ENCODE measurements at regions not wholly inside any gene's neighbourhood (a gene's known extent, or its start where the extent isn't known, plus 50 kb on each side); places are given as distances from the start of the nearest gene placed in this dataset.
"Not testable (repeated sequence)": the region's sequence is repeated elsewhere in the genome, so short reads cannot be mapped to it uniquely, and the experiment has no call there.

DNA sequence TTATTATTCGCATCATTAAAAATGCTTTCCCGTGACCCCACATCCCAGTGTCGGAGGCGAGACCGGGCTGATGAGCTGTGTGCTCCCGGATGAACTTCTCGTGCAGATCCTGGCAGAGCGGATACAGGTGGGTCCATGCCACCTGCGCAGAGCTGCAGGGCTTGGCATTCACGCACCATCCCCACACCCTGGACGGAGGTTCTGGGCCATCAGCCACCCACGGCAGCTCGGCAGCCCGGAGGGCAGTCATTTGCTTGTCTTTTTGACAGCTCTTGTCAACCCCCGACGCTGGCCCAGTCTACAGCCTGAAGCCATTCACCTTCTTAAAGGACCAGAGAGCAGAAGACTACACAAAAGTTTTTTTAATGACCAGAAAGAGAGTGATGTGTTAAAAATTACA lies 166.7 kb upstream of the NBPF12 start:
- DNase-seq (ENCODE audit: extremely low spot score in 2 of 2); H3K36me3 ChIP-seq; H3K4me3 ChIP-seq; intact Hi-C loops (cut with DNase I); H3K27me3 ChIP-seq; H3K9me3 ChIP-seq; H3K27ac ChIP-seq; H3K4me1 ChIP-seq: not testable (repeated sequence)

DNA sequence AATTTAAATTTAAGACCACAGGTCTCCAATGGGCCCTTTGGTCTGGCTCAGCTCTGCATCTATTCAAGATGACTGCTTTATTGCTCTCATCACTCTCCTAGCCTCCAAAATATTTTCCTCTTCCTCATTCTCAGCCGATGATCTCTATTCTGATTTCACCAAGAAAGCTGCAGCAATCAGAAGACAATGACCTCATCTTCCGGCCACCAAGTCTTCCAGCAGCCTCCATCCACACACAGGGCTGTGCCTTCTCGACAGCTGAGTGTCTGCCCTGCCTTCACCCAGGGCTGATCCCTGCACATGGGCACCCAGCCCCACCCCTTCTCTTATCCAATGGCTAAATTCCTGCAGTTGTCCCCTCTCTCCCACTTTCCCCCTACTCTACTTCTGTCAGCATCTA lies 167.1 kb upstream of the NBPF12 start:
- intact Hi-C loops (cut with DNase I); H3K27me3 ChIP-seq; H3K27ac ChIP-seq; H3K9me3 ChIP-seq; H3K4me3 ChIP-seq; DNase-seq (ENCODE audit: extremely low spot score in 2 of 2); H3K36me3 ChIP-seq; H3K4me1 ChIP-seq: not testable (repeated sequence)

DNA sequence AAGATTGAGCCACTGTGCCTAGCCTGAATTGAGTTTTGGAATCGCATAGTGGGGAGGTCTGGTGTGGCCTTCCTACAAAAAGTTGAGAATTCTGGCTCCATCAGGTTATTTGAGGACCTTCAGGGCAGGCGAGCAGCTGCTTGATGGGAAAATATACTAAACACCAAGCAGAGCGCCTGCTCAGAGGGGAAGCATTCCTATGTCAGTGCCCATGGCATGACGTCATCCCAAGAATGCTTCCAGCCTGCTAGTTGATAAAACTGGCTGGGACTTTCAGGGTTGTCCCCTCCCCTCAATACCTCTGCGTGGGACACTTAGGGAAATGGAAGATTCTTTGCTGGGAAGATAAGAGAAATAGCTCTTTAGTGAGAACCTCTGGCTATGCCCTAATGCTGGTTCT lies 174.9 kb upstream of the NBPF12 start:
- H3K27ac ChIP-seq; H3K27me3 ChIP-seq; H3K4me3 ChIP-seq; H3K4me1 ChIP-seq; H3K9me3 ChIP-seq; H3K36me3 ChIP-seq; intact Hi-C loops (cut with DNase I); DNase-seq (ENCODE audit: extremely low spot score in 2 of 2): not testable (repeated sequence)

DNA sequence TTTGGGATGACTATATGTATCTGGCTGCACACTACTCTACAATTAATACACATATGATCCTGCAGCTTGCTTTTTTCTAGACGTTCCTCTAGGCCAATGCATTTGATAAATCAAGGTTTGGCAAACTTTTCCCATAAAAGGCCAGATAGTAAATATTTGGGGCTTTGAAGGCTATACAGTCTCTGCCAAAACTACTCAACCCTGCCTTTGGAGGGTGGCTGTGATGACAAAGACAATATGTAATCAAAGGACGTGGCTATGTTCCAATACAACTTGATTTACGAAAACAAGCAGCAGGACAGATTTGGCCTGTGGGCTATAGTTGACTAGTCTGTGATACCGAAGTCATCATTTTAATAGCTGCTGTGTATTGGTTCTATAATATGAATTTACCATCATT lies 181.3 kb upstream of the NBPF12 start:
- H3K36me3 ChIP-seq; H3K27me3 ChIP-seq; intact Hi-C loops (cut with DNase I); H3K9me3 ChIP-seq; H3K4me1 ChIP-seq; DNase-seq (ENCODE audit: extremely low spot score in 2 of 2); H3K27ac ChIP-seq; H3K4me3 ChIP-seq: not testable (repeated sequence)

DNA sequence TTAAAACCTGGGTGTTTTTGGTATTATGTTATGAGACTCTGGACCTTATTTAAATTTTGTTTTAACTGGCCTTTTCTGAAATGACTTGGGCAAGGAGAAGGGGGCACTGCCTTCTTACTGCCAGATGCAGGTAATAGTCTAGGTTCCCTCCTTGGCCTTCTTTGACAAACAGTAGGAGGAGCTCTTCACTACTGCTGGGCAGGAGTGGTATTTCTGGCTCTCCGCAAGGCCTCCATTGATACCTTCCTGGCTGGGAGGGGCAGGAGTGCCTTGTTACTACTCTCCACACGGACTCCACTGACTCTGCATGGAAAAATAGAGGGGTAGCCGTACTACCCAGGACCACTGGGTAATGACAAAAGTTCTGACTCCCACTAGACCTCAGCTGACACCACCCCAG lies 189.4 kb upstream of the NBPF12 start:
- H3K4me3 ChIP-seq; H3K9me3 ChIP-seq; DNase-seq (ENCODE audit: extremely low spot score in 2 of 2); intact Hi-C loops (cut with DNase I); H3K27ac ChIP-seq; H3K27me3 ChIP-seq; H3K4me1 ChIP-seq; H3K36me3 ChIP-seq: not testable (repeated sequence)

DNA sequence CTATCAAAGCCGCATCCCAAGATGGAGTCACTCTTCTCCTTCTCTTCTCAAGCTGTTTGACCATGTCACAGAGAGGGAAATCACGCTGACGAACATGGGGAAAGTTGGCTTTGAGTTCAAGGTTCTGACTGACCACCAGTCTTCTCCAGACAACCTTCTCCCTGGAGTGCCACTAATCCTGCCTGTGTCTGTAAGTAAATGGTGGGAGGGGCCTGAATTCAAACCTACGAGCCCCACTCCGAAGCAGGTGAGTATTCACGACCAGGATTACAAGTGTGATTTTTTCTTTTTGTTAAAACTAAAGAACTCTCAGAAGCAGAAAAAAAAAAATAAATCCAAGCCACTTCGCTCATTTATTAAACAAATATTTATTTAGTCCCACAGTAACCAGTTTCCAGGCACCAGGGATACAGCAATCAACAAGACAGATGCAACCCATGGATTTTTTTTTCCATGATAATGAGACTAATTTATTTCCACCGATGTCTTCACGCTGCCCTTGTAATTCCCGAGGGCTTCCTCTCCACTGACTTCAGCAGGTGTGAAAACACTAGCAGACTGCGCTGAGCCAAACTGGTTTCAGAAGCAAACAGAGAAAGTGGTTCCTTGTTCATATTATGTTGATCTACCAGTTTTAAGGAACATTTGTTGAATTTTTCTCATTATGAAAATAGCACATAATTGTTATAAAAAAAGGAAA lies 206.0 kb upstream of the NBPF12 start:
- H3K4me3 ChIP-seq; DNase-seq (ENCODE audit: extremely low spot score in 2 of 2); H3K27ac ChIP-seq; H3K36me3 ChIP-seq; intact Hi-C loops (cut with DNase I); H3K27me3 ChIP-seq; H3K4me1 ChIP-seq; H3K9me3 ChIP-seq: not testable (repeated sequence)

DNA sequence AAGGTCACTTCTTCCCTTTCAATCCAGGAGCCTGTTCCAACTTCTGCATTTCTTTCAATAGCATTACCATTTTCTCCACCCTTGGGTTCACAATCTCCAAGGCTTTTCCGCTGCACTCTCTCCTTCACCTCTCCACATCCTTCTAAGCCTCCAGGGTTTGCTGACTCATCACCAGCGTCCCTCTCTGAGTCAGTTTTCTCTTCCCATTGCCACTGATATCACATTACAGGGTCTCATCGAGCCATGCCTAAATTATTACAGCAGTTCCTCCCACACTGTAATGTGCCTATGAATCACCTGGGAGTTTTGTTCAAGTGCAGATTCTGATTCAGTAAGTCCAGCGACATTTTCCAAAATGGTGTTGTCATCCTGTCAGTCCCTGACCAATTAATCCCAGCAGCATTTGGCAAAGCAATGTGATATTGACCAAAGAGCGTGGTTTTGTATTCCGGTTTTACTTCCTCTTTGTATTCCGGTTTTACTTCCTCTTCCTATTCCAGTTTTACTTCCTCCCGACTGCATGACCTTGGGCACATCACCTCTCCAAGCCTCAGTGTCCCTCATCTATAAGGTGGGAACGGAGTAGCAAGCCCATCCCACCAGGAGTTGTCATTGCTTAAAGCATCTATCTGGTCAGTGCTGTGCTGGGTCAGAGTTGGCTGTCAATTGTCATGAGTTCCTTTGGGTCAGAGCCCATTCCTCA lies 208.3 kb upstream of the NBPF12 start:
- H3K36me3 ChIP-seq; intact Hi-C loops (cut with DNase I): not testable (repeated sequence)

DNA sequence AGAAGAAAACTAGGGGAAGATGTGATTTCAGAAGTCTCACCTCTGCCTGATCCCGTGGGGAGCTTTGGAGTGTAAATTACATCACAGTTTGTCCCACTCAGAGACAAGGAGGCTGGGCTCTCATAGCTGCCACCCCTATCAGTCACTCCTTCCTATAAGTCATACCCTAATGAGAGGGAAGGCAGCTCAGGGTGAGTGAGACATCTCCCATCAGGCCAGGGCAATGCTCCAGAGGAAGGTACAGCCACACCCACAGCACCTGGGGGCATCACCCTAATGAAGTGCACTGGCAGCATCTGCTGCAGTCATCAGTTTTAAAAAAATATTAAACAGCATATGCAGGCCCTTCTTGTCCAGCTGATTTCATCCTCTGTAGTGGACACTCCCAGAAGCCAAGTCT lies 223.1 kb upstream of the NBPF12 start:
- H3K27ac ChIP-seq; DNase-seq (ENCODE audit: extremely low spot score in 2 of 2); H3K9me3 ChIP-seq; intact Hi-C loops (cut with DNase I); H3K27me3 ChIP-seq; H3K4me1 ChIP-seq; H3K36me3 ChIP-seq; H3K4me3 ChIP-seq: not testable (repeated sequence)

More for the DNA sequence above, 208.3 kb upstream of the NBPF12 start:
- not testable (repeated sequence) for H3K27ac ChIP-seq; H3K4me3 ChIP-seq; H3K9me3 ChIP-seq; DNase-seq (ENCODE audit: extremely low spot score in 2 of 2); H3K4me1 ChIP-seq; H3K27me3 ChIP-seq

DNA sequence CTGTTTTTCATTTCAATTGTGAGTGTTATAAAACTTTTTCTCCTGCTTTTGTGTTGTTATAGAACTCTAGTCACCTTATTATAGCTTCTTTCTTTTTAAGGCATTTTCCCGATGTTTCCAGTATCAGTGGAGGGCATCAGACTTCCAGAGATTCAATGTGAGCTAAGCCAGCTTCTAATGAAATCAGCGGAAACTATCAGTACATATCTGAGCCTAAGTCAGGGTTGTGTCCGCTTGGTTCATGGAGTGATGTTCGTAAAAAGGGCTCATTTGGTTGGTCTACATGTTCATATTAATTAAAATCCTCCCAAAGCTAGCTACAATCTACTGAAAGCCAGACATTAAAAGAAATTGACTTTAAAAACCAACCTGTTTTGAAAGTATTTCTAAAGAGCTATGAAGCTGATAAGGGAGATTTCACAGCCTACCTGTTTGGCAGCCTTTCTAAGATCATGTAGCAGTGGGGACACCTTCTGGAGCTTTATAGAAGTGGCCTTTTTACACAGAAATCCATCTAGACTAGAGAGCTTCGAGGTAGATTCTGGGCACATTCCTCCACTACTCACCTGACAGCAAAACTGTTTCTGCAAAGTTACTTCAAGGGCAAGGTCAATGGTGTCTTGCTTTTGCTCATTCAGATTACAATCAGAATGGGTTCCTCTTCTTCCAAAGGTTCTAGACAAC lies 227.1 kb upstream of the NBPF12 start:
- intact Hi-C loops (cut with DNase I); DNase-seq (ENCODE audit: extremely low spot score in 2 of 2); H3K9me3 ChIP-seq; H3K27ac ChIP-seq; H3K4me1 ChIP-seq; H3K36me3 ChIP-seq; H3K4me3 ChIP-seq; H3K27me3 ChIP-seq: not testable (repeated sequence)

DNA sequence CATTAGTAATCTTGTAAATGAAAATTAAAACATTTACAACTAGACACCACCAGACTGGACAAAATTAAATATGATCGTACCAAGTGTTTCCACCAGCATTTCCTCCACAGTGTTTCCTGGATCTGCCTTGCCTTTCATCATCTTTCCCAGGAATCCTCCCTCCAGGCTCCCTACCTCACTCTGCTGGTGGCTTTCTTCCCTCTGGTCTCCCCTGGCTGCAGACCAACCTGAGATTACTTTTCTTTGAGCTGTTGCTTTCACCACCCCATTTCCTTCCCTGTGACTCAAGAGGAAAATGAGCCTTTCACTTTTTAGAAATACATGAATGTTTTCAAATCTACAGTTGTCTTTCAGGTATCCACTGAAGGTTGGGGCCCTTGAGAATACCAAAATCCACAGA lies 228.8 kb upstream of the NBPF12 start:
- H3K9me3 ChIP-seq; H3K4me1 ChIP-seq; H3K27me3 ChIP-seq; intact Hi-C loops (cut with DNase I); H3K27ac ChIP-seq; H3K4me3 ChIP-seq; DNase-seq (ENCODE audit: extremely low spot score in 2 of 2); H3K36me3 ChIP-seq: not testable (repeated sequence)

DNA sequence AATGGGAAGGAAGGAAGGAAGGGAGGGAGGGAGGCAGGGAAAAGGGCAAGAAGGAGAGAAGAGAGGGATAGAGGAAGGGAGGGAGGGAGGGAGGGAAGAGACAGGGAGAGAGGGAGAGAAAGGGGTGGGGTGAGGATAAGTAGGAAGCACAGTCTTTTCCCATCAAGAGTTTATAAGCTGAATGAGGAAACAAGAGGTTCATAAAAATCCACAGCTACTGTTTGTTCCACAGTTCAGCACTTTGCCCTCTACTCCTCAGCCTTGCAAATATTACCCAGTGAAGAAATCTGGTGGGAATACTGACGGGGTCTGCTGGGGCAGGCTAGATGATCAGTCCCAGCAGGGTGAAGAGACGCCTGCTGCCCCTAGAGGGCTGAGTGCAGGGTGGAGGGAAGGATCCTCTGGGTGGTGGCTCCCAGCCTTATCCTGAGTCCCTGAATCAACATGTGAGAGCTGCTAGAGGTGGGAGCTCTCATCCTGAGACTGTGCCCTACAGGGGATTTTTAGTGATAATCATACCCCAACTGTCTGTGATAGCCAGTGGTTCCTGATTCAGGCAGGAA lies 233.9 kb upstream of the NBPF12 start:
- H3K4me3 ChIP-seq; H3K4me1 ChIP-seq; intact Hi-C loops (cut with DNase I); DNase-seq (ENCODE audit: extremely low spot score in 2 of 2); H3K27me3 ChIP-seq; H3K27ac ChIP-seq; H3K36me3 ChIP-seq; H3K9me3 ChIP-seq: not testable (repeated sequence)

DNA sequence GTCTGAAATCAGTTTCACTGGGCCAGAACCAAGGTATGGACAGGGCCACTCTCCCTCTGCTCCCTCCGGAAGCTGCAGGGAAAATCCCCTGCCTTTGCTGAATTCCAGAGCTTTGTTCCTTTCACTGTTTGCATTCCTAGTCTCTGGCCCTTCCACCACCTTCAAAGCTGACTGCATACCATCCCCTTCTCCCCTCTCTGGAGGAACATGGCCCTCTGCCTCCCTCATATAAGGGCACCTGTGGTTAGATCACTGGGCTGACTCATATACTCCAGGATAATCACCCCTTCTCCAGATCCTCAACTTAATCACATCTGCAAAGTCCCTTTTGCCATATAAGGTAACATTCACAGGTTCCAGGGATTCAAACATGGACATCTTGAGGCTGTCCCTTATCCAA lies 236.8 kb upstream of the NBPF12 start:
- intact Hi-C loops (cut with DNase I); H3K4me1 ChIP-seq; H3K36me3 ChIP-seq; DNase-seq (ENCODE audit: extremely low spot score in 2 of 2); H3K27me3 ChIP-seq; H3K9me3 ChIP-seq; H3K27ac ChIP-seq; H3K4me3 ChIP-seq: not testable (repeated sequence)

DNA sequence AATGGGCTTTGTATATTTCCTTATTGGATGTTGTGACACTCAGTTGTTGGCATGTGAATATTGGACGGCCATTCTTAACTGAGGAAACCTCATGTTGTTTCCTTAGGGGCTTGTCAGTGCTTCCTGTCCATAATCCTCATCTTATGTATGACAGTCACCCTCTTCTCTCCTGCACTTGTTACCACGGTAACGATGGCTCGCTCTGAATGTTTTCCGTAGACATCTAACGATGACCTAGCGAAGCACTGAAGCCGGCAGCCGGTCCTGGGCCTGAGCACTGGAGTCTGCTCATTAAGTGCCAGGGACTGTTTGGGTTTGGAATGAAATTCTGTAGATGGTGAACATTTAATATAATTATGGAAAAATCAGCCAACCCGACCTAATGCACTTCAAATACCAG lies 242.7 kb upstream of the NBPF12 start:
- H3K9me3 ChIP-seq; H3K27me3 ChIP-seq; DNase-seq (ENCODE audit: extremely low spot score in 2 of 2); H3K4me1 ChIP-seq; H3K36me3 ChIP-seq; H3K27ac ChIP-seq; intact Hi-C loops (cut with DNase I); H3K4me3 ChIP-seq: not testable (repeated sequence)

Measured in vagina (tissue), 2 donors.